Stimulated activated CD8-positive, alpha-beta memory T cell treated with anti-CD3 and anti-CD28 coated beads, Interleukin-2, amount 100 ng/mL, for 48 hours (primary cell): ENCODE measurements at regions not wholly inside any gene's neighbourhood (a gene's known extent, or its start where the extent isn't known, plus 50 kb on each side); places are given as distances from the start of the nearest gene placed in this dataset.

Experiments
- DNase-seq, 2 donors: peaks; one replicate each; pipeline ENCODE4 v3.0.0-alpha.2; 2020; ENCODE audit warnings: low read depth in 2 of 2

GRCh38 chr1:98382986-98383740, 278.4 kb upstream of the SNX7 start:
- no peak for DNase-seq

GRCh38 chr1:98382586-98382985, 278.9 kb upstream of the SNX7 start:
- no peak for DNase-seq

GRCh38 chr1:98374098-98374497, 287.4 kb upstream of the SNX7 start:
- DNase-seq, result no peak

- no peak for DNase-seq
Measured at GRCh38 chr1:98373056-98373455, 288.5 kb upstream of the SNX7 start.

- no peak for DNase-seq
Measured at GRCh38 chr1:98371764-98372163, 289.8 kb upstream of the SNX7 start.

GRCh38 chr1:98369463-98369862, 292.1 kb upstream of the SNX7 start:
- no peak for DNase-seq

GRCh38 chr1:98368995-98369394, 292.5 kb upstream of the SNX7 start:
- no peak for DNase-seq

- no peak for DNase-seq
Measured at GRCh38 chr1:98367426-98367825, 294.1 kb upstream of the SNX7 start.

- DNase-seq, result no peak
Measured at GRCh38 chr1:98366343-98366742, 295.2 kb upstream of the SNX7 start.

- DNase-seq, result no peak
Measured at GRCh38 chr1:98364544-98364943, 297.0 kb upstream of the SNX7 start.

GRCh38 chr1:98360864-98361263, 300.7 kb upstream of the SNX7 start:
- DNase-seq, result no peak

GRCh38 chr1:98355656-98356383, 305.7 kb upstream of the SNX7 start:
- no peak for DNase-seq

- DNase-seq, result no peak
Measured at GRCh38 chr1:98352378-98352777, 309.1 kb upstream of the SNX7 start.

GRCh38 chr1:98351561-98351960, 310.0 kb upstream of the SNX7 start:
- DNase-seq, result no peak

- DNase-seq, result no peak
Measured at GRCh38 chr1:98345417-98345816, 316.1 kb upstream of the SNX7 start.

GRCh38 chr1:98344731-98345130, 316.8 kb upstream of the SNX7 start:
- DNase-seq, result no peak

- DNase-seq, result no peak
Measured at GRCh38 chr1:98342566-98342965, 319.0 kb upstream of the SNX7 start.

GRCh38 chr1:98340511-98340910, 321.0 kb upstream of the SNX7 start:
- DNase-seq, result no peak

- DNase-seq, result no peak
Measured at GRCh38 chr1:98336472-98337083, 324.9 kb upstream of the SNX7 start.

- DNase-seq, result no peak
Measured at GRCh38 chr1:98333936-98334335, 327.6 kb upstream of the SNX7 start.

- DNase-seq, result no peak
Measured at GRCh38 chr1:98333406-98333805, 328.1 kb upstream of the SNX7 start.

- DNase-seq, result no peak
Measured at GRCh38 chr1:98331718-98332311, 329.7 kb upstream of the SNX7 start.

- no peak for DNase-seq
Measured at GRCh38 chr1:98331243-98331642, 330.3 kb upstream of the SNX7 start.
